Stimulated activated CD4-positive, alpha-beta T cell treated with anti-CD3 and anti-CD28 coated beads, Interleukin-4, amount 100 ng/mL, for 1 hour (primary cell): ENCODE measurements at regions not wholly inside any gene's neighbourhood (a gene's known extent, or its start where the extent isn't known, plus 50 kb on each side); places are given as distances from the start of the nearest gene placed in this dataset.

Experiments
- DNase-seq: peaks from one replicate; pipeline ENCODE4 v3.0.0-alpha.2; 2020

GRCh38 chr9:28882529-28882928, 1309.2 kb upstream of the C9orf72 start:
- no peak for DNase-seq

GRCh38 chr9:28883234-28883633, 1310.0 kb upstream of the C9orf72 start:
- DNase-seq, result no peak

- DNase-seq, result no peak
These were observed 1314.1 kb upstream of the C9orf72 start for GRCh38 chr9:28887188-28887884.

- no peak for DNase-seq
These were observed 1315.5 kb upstream of the C9orf72 start for GRCh38 chr9:28888806-28889205.

- no peak for DNase-seq
These were observed 1319.3 kb upstream of the C9orf72 start for GRCh38 chr9:28892538-28892937.

GRCh38 chr9:28899267-28899666, 1326.0 kb upstream of the C9orf72 start:
- DNase-seq, result no peak

- DNase-seq, result no peak
These were observed 1326.6 kb upstream of the C9orf72 start for GRCh38 chr9:28899926-28900325.

GRCh38 chr9:28900406-28900805, 1327.1 kb upstream of the C9orf72 start:
- no peak for DNase-seq

- DNase-seq, result no peak
These were observed 1336.2 kb upstream of the C9orf72 start for GRCh38 chr9:28909526-28909925.

GRCh38 chr9:28912621-28913020, 1339.3 kb upstream of the C9orf72 start:
- DNase-seq, result no peak

GRCh38 chr9:28915202-28915930, 1342.1 kb upstream of the C9orf72 start:
- DNase-seq, result no peak

GRCh38 chr9:28916348-28916747, 1343.1 kb upstream of the C9orf72 start:
- DNase-seq, result no peak

GRCh38 chr9:28921857-28922500, 1348.7 kb upstream of the C9orf72 start:
- DNase-seq, result no peak

GRCh38 chr9:28922891-28923290, 1349.6 kb upstream of the C9orf72 start:
- DNase-seq, result no peak

GRCh38 chr9:28923351-28923750, 1350.1 kb upstream of the C9orf72 start:
- no peak for DNase-seq

GRCh38 chr9:28925157-28925556, 1351.9 kb upstream of the C9orf72 start:
- DNase-seq, result no peak

GRCh38 chr9:28926306-28926705, 1353.0 kb upstream of the C9orf72 start:
- no peak for DNase-seq

- no peak for DNase-seq
These were observed 1354.4 kb upstream of the C9orf72 start for GRCh38 chr9:28927691-28928090.

- DNase-seq, result no peak
These were observed 1356.2 kb upstream of the C9orf72 start for GRCh38 chr9:28929433-28929832.

GRCh38 chr9:28930766-28931165, 1357.5 kb upstream of the C9orf72 start:
- DNase-seq, result no peak

GRCh38 chr9:28934111-28934510, 1360.8 kb upstream of the C9orf72 start:
- no peak for DNase-seq

- DNase-seq, result no peak
These were observed 1365.7 kb upstream of the C9orf72 start for GRCh38 chr9:28938981-28939380.

- DNase-seq, result no peak
These were observed 1368.6 kb upstream of the C9orf72 start for GRCh38 chr9:28941856-28942255.

- DNase-seq, result no peak
These were observed 1369.7 kb upstream of the C9orf72 start for GRCh38 chr9:28942941-28943340.
